Stimulated activated memory B cell treated with anti-CD40 and anti-IgM and Interleukin-4, amounts not matched to agents 10 μg/mL and 1 μg/mL and 100 μg/mL, for 72 hours (primary cell): ENCODE measurements at regions not wholly inside any gene's neighbourhood (a gene's known extent, or its start where the extent isn't known, plus 50 kb on each side); places are given as distances from the start of the nearest gene placed in this dataset.
"Not testable (repeated sequence)": the region's sequence is repeated elsewhere in the genome, so short reads cannot be mapped to it uniquely, and the experiment has no call there.

Experiments used
- ATAC-seq: fragments of 150-1000 bp; cut with Tn5 transposase; 2 replicates; pipeline ENCODE4 v1.10.0; 2021
- H3K27ac Mint-ChIP-seq: one replicate; pipeline ENCODE4 v1.8.0; 2022; ENCODE audit warnings: mild to moderate bottlenecking, mixed read lengths
- H3K27me3 Mint-ChIP-seq: one replicate; pipeline ENCODE4 v1.8.0; 2022; ENCODE audit warnings: mixed read lengths
- H3K36me3 Mint-ChIP-seq: one replicate; pipeline ENCODE4 v1.8.0; 2022; ENCODE audit warnings: mixed read lengths
- H3K4me1 Mint-ChIP-seq: one replicate; pipeline ENCODE4 v1.8.0; 2022; ENCODE audit warnings: mixed read lengths
- H3K4me3 Mint-ChIP-seq: one replicate; pipeline ENCODE4 v1.8.0; 2022; ENCODE audit warnings: mild to moderate bottlenecking, moderate library complexity, mixed read lengths
- H3K9me3 Mint-ChIP-seq: one replicate; pipeline ENCODE4 v1.8.0; 2022; ENCODE audit warnings: mixed read lengths

- H3K9me3 Mint-ChIP-seq, ATAC-seq, H3K27me3 Mint-ChIP-seq, H3K27ac Mint-ChIP-seq, H3K36me3 Mint-ChIP-seq, H3K4me1 Mint-ChIP-seq, H3K4me3 Mint-ChIP-seq: not testable (repeated sequence)
Observed at GRCh38 chr3:178119608-178120295, 416.5 kb upstream of the KCNMB2 start.

GRCh38 chr3:178120367-178120766, 415.9 kb upstream of the KCNMB2 start:
- peaks cover under 1% of the 10 kb centered on the region for H3K27me3 Mint-ChIP-seq
- no peaks in the 10 kb centered on the region for H3K36me3 Mint-ChIP-seq
- no peaks in the 10 kb centered on the region for H3K9me3 Mint-ChIP-seq
- no peaks in the 10 kb centered on the region for H3K4me1 Mint-ChIP-seq
- ATAC-seq = no peak
- no peak overlapping the region for H3K27ac Mint-ChIP-seq
- no peak overlapping the region for H3K4me3 Mint-ChIP-seq

GRCh38 chr3:178126686-178127085, 409.6 kb upstream of the KCNMB2 start:
- no peak for ATAC-seq
- Mint-ChIP-seq H3K27ac (no peak overlapping the region), H3K9me3 (no peaks in the 10 kb centered on the region), H3K4me3 (no peak overlapping the region), H3K36me3 (no peaks in the 10 kb centered on the region), H3K27me3 (peaks cover 12% of the 10 kb centered on the region), H3K4me1 (no peaks in the 10 kb centered on the region)

GRCh38 chr3:178127221-178127620, 409.0 kb upstream of the KCNMB2 start:
- H3K27me3 Mint-ChIP-seq = peaks cover 12% of the 10 kb centered on the region
- no peak for ATAC-seq
- H3K4me3 Mint-ChIP-seq = no peak overlapping the region
- H3K27ac Mint-ChIP-seq = no peak overlapping the region
- no peaks in the 10 kb centered on the region for H3K4me1 Mint-ChIP-seq
- H3K36me3 Mint-ChIP-seq = no peaks in the 10 kb centered on the region
- no peaks in the 10 kb centered on the region for H3K9me3 Mint-ChIP-seq

GRCh38 chr3:178129109-178129508, 407.1 kb upstream of the KCNMB2 start:
- Mint-ChIP-seq H3K9me3 (no peaks in the 10 kb centered on the region), H3K27ac (no peak overlapping the region), H3K36me3 (no peaks in the 10 kb centered on the region), H3K27me3 (peaks cover 12% of the 10 kb centered on the region), H3K4me3 (no peak overlapping the region), H3K4me1 (no peaks in the 10 kb centered on the region)
- ATAC-seq = no peak

GRCh38 chr3:178131801-178132200, 404.4 kb upstream of the KCNMB2 start:
- ATAC-seq = no peak
- peaks cover 9% of the 10 kb centered on the region for H3K27me3 Mint-ChIP-seq

GRCh38 chr3:178137206-178137605, 399.0 kb upstream of the KCNMB2 start:
- no peak for ATAC-seq
- Mint-ChIP-seq H3K36me3 (no peaks in the 10 kb centered on the region), H3K4me1 (no peaks in the 10 kb centered on the region), H3K27ac (no peak overlapping the region), H3K4me3 (no peak overlapping the region), H3K27me3 (peaks cover 9% of the 10 kb centered on the region), H3K9me3 (peaks cover 3% of the 10 kb centered on the region)

More at GRCh38 chr3:178131801-178132200, 404.4 kb upstream of the KCNMB2 start:
- Mint-ChIP-seq H3K36me3 (no peaks in the 10 kb centered on the region), H3K4me3 (no peak overlapping the region), H3K4me1 (no peaks in the 10 kb centered on the region), H3K9me3 (no peaks in the 10 kb centered on the region), H3K27ac (no peak overlapping the region)

- ATAC-seq = no peak
- H3K27me3 Mint-ChIP-seq = peaks cover 9% of the 10 kb centered on the region
- H3K27ac Mint-ChIP-seq = no peak overlapping the region
- no peaks in the 10 kb centered on the region for H3K4me1 Mint-ChIP-seq
- peaks cover 3% of the 10 kb centered on the region for H3K9me3 Mint-ChIP-seq
- H3K36me3 Mint-ChIP-seq = no peaks in the 10 kb centered on the region
- no peak overlapping the region for H3K4me3 Mint-ChIP-seq
Observed at GRCh38 chr3:178137831-178138230, 398.4 kb upstream of the KCNMB2 start.

GRCh38 chr3:178139116-178139515, 397.1 kb upstream of the KCNMB2 start:
- H3K27me3 Mint-ChIP-seq = peaks cover 8% of the 10 kb centered on the region
- H3K27ac Mint-ChIP-seq = no peak overlapping the region
- no peaks in the 10 kb centered on the region for H3K4me1 Mint-ChIP-seq
- no peak overlapping the region for H3K4me3 Mint-ChIP-seq
- ATAC-seq = no peak
- H3K36me3 Mint-ChIP-seq = no peaks in the 10 kb centered on the region
- H3K9me3 Mint-ChIP-seq = peaks cover 3% of the 10 kb centered on the region

- Mint-ChIP-seq H3K27ac (no peak overlapping the region), H3K27me3 (peaks cover 3% of the 10 kb centered on the region), H3K4me1 (no peaks in the 10 kb centered on the region), H3K4me3 (no peak overlapping the region), H3K36me3 (no peaks in the 10 kb centered on the region), H3K9me3 (peaks cover 3% of the 10 kb centered on the region)
- ATAC-seq = no peak
Observed at GRCh38 chr3:178140531-178141304, 395.5 kb upstream of the KCNMB2 start.

- ATAC-seq, H3K36me3 Mint-ChIP-seq, H3K27me3 Mint-ChIP-seq, H3K4me1 Mint-ChIP-seq, H3K9me3 Mint-ChIP-seq, H3K4me3 Mint-ChIP-seq, H3K27ac Mint-ChIP-seq: not testable (repeated sequence)
Observed at GRCh38 chr3:178141305-178141684, 394.9 kb upstream of the KCNMB2 start.

- Mint-ChIP-seq H3K27me3 (peaks cover 16% of the 10 kb centered on the region), H3K27ac (no peak overlapping the region), H3K9me3 (peaks cover 2% of the 10 kb centered on the region), H3K4me1 (no peaks in the 10 kb centered on the region), H3K4me3 (no peak overlapping the region), H3K36me3 (no peaks in the 10 kb centered on the region)
- no peak for ATAC-seq
Observed at GRCh38 chr3:178146406-178146831, 389.8 kb upstream of the KCNMB2 start.

- Mint-ChIP-seq H3K4me1 (no peaks in the 10 kb centered on the region), H3K27me3 (peaks cover 16% of the 10 kb centered on the region), H3K27ac (no peak overlapping the region), H3K9me3 (no peaks in the 10 kb centered on the region), H3K36me3 (no peaks in the 10 kb centered on the region), H3K4me3 (no peak overlapping the region)
- ATAC-seq = no peak
Observed at GRCh38 chr3:178147001-178147400, 389.2 kb upstream of the KCNMB2 start.

- Mint-ChIP-seq H3K27ac (no peak overlapping the region), H3K9me3 (no peaks in the 10 kb centered on the region), H3K4me3 (no peak overlapping the region), H3K27me3 (peaks cover 8% of the 10 kb centered on the region), H3K36me3 (no peaks in the 10 kb centered on the region), H3K4me1 (no peaks in the 10 kb centered on the region)
- ATAC-seq = no peak
Observed at GRCh38 chr3:178152031-178152806, 384.0 kb upstream of the KCNMB2 start.

GRCh38 chr3:178152988-178153387, 383.2 kb upstream of the KCNMB2 start:
- Mint-ChIP-seq H3K27ac (no peak overlapping the region), H3K36me3 (no peaks in the 10 kb centered on the region), H3K27me3 (peaks cover 8% of the 10 kb centered on the region), H3K4me3 (no peak overlapping the region), H3K9me3 (no peaks in the 10 kb centered on the region), H3K4me1 (no peaks in the 10 kb centered on the region)
- ATAC-seq = no peak
